ENCODE measurements at regions not wholly inside any gene's neighbourhood (a gene's known extent, or its start where the extent isn't known, plus 50 kb on each side); places are given as distances from the start of the nearest gene placed in this dataset.
A peak's percentile ranks its signal among the peaks of the same experiment; 100 is the strongest.

DNA sequence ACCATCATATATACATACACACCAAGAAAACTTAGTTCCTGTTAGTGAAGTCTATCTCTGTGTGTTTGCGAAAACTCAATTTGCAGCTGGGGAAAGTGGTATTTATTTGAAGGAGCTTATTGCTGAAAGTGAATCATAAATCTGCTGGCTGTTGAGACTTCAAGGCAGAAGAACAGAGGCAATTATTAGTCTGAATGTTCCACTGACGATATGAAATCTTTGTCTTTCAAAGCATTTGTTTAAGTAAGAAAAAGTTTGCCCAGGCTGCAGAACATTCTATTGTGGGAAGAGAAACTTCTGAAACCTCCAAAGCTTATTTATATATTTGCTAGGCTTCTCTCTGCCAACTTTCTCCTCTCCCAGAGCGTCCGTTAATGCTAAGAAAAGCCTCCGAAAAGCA, 255.7 kb upstream of the TMPO start:
- H3K36me3 ChIP-seq, result no peaks in the 10 kb centered on the region
- H3K27me3 ChIP-seq, result no peaks in the 10 kb centered on the region
- H3K9me3 ChIP-seq, result no peaks in the 10 kb centered on the region
- DNase-seq, result no peak
- H3K4me3 ChIP-seq, result no peak overlapping the region

DNA sequence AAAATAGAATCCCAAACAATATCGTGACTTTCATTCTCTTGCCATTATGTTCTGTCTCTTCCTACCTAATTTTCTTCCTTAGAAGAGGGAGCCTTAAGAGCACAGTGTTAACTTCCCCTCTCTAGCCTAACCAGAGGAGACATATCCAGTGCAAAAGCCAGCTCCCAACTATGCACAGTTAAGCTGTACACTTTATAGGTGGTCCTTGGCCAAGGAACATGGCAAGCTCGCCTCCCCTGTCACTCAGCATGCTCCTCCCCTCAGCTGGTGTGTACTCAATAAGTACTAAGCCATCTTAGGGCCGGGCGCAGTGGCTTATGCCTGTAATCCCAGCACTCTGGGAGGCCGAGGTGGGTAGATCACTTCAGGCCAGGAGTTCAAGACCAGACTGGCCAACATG, 255.1 kb upstream of the TMPO start:
- Histone ChIP-seq H3K27me3 (no peaks in the 10 kb centered on the region), H3K4me3 (no peak overlapping the region)
- DNase-seq, result no peak

DNA sequence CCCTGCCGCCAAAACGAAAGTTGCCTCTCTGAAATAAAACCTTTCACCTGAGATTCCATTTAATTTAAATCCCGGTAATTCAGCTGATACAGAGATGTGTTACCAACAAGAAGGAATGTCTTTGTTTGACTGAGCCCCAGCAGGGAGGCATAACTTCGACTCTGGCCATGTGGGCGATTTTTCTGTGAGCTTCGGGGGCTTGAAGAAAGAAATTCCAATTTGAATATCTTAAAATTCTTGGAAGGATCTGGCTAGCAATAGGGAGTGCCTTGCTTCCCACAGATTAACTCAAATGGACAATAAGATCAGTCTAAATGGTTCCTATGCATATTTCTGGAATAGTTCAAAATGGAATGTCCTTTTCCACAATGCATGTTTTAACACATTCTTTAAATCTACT, 252.5 kb upstream of the TMPO start:
- DNase-seq, result no peak
- H3K36me3 ChIP-seq, result no peaks in the 10 kb centered on the region
- no peak overlapping the region for H3K4me3 ChIP-seq

More for the DNA sequence above, 255.1 kb upstream of the TMPO start:
- H3K36me3 ChIP-seq, result no peaks in the 10 kb centered on the region
- H3K9me3 ChIP-seq, result no peaks in the 10 kb centered on the region

DNA sequence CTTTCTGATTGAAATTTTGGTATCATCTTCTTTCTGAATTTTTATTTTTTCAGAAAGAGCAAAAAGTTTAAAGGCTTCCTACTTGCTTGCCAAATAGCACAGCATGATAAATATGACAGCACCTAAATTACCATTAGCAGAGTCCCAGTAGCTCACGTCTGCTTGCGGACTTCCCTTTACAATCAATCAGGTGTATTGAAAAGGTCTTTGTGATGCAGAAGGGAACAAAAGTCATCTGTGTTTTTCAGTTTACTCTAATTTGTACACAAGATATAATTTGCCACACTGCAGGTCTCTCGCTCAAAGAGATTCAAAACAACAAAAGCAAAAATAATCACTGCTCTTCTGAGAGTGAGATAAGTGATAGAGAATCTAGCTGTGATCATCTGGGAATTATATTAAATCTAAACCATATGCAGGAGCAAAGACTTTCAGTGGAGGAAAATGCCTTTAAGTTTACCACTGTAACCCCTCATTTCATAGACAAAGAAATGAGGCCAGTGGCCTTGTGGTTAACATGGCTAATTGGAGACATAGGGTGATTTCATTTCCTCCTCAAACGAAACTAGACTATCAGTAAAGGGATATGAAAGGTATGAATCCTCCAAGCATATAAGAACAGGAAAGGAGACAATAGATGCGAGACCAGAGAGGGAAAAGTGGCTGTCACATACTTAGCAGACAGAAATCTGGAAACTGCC, 240.8 kb upstream of the TMPO start:
- Histone ChIP-seq H3K9me3 (no peaks in the 10 kb centered on the region), H3K4me3 (no peak overlapping the region)
- no peak for DNase-seq

More for the DNA sequence above, 252.5 kb upstream of the TMPO start:
- Histone ChIP-seq H3K27me3 (no peaks in the 10 kb centered on the region; the same call in 1 of the 2 replicates), H3K9me3 (no peaks in the 10 kb centered on the region)

DNA sequence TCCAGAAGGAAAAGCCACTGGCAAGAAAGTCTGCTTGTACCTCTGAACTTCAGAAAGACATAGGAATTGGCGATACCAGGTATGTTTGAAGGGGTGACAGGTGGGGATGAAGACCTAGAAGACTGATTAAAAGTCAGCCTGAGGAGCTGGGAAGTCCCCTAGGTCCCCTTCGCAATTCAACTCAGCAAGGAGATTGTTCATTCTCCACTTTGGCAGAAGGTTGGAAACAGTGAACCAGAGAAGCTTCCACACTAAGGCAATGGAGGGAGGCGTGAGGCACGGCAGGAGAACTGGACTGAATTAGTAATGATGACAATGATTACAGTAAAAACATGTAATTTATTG, 240.3 kb upstream of the TMPO start:
- Histone ChIP-seq H3K36me3 (no peaks in the 10 kb centered on the region), H3K27me3 (no peaks in the 10 kb centered on the region), H3K4me3 (no peak overlapping the region), H3K9me3 (no peaks in the 10 kb centered on the region)
- DNase-seq, result no peak

More for the DNA sequence above, 240.8 kb upstream of the TMPO start:
- no peaks in the 10 kb centered on the region for H3K36me3 ChIP-seq
- H3K27me3 ChIP-seq, result no peaks in the 10 kb centered on the region

DNA sequence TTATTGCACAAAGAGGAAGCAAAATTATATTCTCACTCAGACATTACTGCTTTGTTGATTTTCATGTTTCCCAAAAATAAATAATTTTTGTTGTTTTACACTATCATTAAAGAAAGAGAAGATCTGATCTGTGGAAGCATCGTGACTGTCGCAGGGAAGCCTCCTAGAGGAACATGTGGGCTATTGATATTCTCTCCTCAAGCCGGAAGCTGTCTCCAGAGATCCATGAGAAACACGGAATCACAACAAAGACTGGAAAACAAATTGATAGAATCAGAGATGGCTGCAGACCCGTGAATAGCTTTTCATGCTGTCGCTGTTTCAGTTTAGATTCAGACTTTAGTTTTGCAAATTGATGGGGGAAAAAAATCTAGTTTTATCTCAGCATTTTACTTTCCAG, 235.2 kb upstream of the TMPO start:
- Histone ChIP-seq H3K9me3 (no peaks in the 10 kb centered on the region), H3K36me3 (no peaks in the 10 kb centered on the region), H3K27me3 (no peaks in the 10 kb centered on the region), H3K4me3 (no peak overlapping the region)
- no peak for DNase-seq

DNA sequence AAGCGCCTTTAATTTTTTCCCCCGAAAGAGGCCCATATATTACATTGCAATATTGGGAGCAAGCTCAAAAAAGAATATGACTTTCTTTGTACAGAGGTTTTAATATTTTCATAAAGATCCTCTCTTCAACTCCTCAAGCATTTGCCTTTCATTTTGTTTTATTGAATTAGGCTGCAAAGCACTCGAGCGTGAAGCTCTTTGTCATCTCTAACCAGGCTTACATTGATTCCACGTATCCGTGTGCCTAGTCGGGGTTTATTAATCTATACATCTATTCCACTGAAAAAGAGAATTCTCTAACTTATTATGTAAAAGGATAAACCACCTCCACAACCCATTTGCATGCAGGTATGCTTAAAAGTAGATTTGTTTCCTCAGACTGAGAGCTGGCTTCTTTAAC, 234.8 kb upstream of the TMPO start:
- no peaks in the 10 kb centered on the region for H3K27me3 ChIP-seq
- no peaks in the 10 kb centered on the region for H3K36me3 ChIP-seq
- no peak for DNase-seq
- no peak overlapping the region for H3K4me3 ChIP-seq
- H3K9me3 ChIP-seq, result no peaks in the 10 kb centered on the region

DNA sequence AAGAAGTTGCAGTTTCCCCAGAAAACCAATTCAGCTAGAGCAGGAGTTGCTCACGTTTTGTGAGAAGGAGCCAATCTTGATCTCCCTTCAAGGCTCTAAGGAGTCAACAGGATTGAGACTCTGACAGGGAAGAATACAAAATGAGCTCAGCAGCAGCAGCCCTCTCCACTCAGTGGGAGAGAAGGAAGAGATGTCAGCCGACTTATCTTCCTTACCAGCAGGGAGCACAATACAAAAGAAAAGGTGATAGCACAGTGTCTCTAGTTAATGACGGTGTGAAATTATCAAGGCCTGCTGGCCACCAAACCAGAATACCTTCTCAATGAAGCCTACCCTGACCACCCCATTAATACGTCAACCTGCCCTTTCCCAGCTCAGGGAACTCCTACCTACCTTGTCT, 223.6 kb upstream of the TMPO start:
- Histone ChIP-seq H3K36me3 (no peaks in the 10 kb centered on the region), H3K4me3 (no peak overlapping the region), H3K9me3 (no peaks in the 10 kb centered on the region), H3K27me3 (no peaks in the 10 kb centered on the region; the same call in 1 of the 2 replicates)
- no peak for DNase-seq

DNA sequence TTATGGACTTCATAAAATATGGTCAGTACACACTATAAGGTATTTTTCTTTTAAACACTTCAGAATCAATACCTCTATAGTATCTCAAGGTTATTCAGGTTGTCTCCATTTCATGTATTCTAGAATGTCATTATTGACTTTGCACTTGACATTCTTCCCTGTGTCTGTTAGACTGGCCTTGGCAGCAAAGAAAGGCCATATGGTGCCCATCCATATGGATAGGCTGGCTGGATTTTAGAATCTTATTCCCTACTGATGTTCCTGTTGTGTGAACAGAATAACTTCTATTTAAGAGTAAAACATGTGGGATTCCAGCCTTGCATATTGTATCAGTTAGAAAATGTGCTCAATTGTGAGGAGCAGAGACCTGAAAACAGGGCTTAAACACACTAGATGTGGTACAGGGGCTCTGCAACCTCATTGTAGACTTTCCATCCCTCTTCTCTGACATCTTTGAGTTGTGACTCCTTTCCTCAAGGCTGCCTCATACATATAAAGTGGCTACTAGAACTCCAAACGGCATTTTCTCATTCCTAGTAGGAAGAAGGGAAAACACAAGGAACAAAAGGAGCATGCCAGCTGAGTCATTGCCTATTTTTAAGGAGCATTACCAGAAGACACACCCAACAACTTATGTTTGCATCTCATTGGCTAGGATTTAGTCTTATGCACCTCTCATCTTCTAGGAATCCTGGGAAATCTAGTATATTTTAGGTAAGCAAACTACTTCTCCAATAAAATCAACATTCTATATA, 221.2 kb upstream of the TMPO start:
- Histone ChIP-seq H3K4me3 (no peak overlapping the region), H3K36me3 (no peaks in the 10 kb centered on the region), H3K27me3 (no peaks in the 10 kb centered on the region), H3K9me3 (no peaks in the 10 kb centered on the region)
- DNase-seq, result no peak

DNA sequence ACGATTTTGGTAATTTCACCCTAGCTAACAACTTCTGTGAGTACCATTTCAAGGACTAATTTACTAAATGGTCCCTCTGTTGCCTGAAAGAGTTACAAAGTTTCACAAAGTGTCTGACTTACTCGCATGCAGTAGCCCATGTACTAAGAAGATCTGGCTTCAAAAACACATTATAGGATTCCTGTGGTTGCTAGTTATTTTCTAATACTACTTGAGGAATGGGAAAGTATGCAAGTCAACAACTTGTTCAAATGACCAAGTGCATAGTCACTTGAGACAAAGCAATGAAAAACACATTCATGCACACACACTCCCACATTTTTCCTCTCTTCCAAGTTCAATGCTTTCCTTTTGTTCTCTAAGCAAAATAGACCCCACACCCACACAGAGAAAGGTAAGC, 219.7 kb upstream of the TMPO start:
- no peak for DNase-seq
- no peaks in the 10 kb centered on the region for H3K36me3 ChIP-seq
- H3K4me3 ChIP-seq, result no peak overlapping the region
- no peaks in the 10 kb centered on the region for H3K27me3 ChIP-seq
- H3K9me3 ChIP-seq, result no peaks in the 10 kb centered on the region

DNA sequence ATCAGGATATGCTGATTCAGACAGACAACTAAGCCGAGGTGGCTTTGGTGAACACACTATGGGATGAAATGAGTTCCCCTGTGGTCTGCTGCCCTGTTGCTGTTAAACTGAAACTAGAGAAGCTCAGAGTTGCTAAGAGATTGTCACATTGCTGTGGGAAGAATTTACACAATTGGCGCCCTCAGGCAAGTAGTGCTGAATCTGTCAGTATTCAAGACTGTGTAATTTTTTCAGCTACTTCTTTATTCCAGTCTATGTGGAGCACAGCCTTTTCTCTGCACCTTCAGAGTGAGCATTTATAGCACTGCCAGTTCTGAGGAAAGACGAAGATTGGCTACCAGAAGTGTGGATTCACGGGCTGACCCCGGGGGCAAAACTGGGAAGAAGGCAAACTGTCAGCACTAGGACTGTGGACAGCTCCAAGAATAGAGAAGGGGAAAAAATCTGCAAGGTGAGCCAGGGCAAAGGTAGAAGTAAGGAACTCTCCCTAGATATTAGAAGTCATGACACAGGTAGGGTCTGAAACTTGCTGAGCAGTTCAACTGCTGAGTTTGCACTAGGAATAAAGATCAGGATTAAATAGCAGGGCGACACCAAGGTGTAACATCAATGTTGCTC, 218.8 kb upstream of the TMPO start:
- DNase-seq, result no peak
- H3K9me3 ChIP-seq, result no peaks in the 10 kb centered on the region
- H3K4me3 ChIP-seq, result no peak overlapping the region

DNA sequence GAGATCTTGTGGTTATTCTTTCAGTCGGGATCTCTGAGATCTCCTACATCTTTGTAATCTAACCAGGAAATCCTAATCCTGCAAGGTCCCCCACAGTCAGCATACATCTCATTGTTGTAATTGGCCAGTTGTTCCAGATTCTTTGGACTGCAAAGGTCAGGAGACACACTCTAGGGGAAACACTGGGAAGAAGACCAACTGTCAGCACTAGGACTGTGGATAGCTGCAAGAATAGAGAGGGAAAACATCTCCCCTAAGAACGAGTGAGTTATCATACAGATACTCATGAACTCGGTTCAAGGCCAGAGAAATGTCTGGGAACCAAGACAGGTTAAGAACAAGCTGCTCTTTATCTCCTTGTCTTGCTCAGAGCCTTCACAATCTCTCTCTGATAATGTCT, 217.9 kb upstream of the TMPO start:
- no peak for DNase-seq
- Histone ChIP-seq H3K27me3 (no peaks in the 10 kb centered on the region), H3K9me3 (no peaks in the 10 kb centered on the region), H3K4me3 (no peak overlapping the region), H3K36me3 (no peaks in the 10 kb centered on the region)

More for the DNA sequence above, 218.8 kb upstream of the TMPO start:
- no peaks in the 10 kb centered on the region for H3K36me3 ChIP-seq
- no peaks in the 10 kb centered on the region for H3K27me3 ChIP-seq

DNA sequence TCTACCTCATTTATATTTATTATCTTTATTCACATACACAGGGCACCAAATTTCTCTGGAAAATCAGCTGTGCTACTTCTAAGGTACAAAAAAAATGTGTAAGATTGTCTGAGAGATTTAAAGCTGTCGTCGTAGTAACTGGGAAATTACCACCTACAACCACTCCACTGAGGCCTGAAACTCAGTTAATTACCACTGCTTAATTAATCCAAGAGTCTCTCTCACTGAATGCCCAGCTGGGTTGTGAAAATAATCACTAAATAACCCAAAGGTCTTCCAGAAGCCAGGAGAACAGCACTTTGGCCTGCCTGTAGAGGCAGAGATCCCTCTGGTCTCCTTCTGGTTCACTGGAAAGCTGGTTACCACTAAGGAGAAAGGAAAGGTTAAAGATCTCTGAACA, 207.2 kb upstream of the TMPO start:
- Histone ChIP-seq H3K9me3 (no peaks in the 10 kb centered on the region), H3K4me3 (no peak overlapping the region), H3K27me3 (no peaks in the 10 kb centered on the region), H3K36me3 (no peaks in the 10 kb centered on the region)
- no peak for DNase-seq

DNA sequence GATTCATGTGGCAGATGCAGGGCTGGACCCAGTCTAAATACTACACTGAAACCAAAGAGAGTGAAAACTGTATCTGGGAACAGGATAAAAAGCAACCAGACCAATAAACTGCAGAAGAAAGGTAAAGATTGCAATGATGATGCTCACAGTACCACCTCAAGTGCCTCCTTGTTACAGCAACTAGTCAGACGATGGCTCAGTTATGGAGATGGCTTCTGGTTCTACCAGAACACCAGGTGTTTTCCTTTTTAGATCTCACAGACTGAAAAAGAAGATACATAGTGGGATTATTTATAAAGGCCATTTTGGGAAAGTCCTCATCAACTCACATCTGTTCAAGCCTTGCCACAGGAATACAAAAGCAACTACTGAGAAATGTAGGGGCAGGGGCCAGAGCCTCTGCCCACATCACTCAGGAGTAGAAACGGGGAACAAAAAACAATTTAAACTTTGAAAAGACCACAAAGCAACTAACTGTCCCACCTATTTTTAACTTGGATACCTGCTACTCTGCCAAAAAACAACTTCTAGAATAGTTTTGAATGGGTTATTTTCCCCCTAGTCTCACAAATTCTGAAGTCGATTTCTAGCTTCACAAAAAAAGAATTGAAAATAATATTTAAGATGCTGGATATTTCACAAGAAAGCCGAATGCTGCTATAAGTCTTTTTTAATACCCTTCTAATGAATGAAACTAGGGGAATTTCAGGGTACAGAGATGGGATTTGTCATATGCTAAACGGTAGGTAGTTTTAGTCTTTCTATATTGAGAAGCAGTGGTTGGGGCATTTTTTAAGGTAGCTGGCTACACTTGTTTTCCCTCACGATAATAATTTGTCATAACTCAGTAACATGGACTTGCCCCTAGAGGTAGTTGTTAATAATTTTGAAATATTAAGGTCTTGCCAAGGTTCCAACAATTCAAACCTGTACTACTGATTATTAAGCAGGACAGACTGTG, 197.2 kb upstream of the TMPO start:
- peaks cover 4% of the 10 kb centered on the region for H3K27me3 ChIP-seq
- no peaks in the 10 kb centered on the region for H3K36me3 ChIP-seq
- no peak overlapping the region for H3K4me3 ChIP-seq
- H3K9me3 ChIP-seq, result 0 out of 2 replicates have a peak, but pooled peaks cover 2% of the 10 kb centered on the region
- no peak for DNase-seq

DNA sequence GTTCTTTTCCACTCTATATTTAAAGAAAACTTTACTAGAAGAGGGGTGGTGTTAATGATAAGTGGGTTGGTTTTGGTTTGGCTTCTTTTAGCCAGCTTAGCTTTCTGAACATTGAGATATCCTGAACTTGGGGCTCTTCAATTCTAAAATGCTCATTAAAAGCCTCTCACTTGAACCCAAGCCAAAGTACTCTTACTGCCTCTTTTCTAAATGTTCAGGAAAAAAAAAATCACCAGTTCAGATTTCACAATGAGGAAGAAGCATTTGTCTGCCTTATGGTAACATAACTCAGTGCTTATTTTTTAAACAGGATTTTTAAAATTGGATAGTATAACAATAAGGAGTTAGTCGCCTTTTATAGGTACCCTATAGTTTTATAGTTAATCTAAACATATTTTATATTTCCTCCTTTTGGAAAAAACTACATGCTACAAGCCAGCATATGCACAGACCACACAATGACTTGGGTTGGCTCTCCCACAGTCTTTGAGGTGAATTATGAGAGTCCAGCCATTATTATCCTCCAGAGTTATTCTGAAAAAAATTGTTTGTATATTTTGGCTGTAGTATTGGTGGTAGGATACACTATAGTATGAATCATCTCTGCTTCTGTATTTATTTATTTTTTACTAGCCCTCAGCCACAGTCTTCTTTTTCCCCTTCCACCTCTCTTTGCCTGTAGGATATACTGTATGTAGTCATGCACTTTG, 195.5 kb upstream of the TMPO start:
- peaks cover 4% of the 10 kb centered on the region for H3K27me3 ChIP-seq
- H3K9me3 ChIP-seq, result 0 out of 2 replicates have a peak, but pooled peaks cover 2% of the 10 kb centered on the region
- DNase-seq, result peak; percentile 28
- H3K36me3 ChIP-seq, result no peaks in the 10 kb centered on the region
- no peak overlapping the region for H3K4me3 ChIP-seq

DNA sequence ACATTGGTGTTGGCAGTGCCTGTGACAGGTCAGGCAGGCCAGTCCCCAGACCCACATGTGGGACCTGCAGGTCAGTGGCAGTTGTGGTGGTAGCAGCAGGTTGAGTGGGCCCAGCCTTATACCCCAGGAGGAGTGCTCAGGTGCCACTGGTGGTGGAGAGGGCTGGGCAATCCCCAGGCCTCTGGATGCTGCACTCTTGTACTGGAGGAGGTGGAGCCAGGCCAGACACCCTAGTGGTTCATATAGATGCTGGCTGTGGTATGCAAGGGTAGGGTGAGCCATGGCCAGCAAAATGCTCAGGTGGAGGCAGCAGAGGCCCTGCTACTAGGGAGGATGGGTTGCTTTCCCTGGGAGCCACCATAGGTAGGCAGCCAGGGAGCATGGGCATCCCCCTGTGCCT, 190.4 kb upstream of the TMPO start:
- H3K4me3 ChIP-seq, result no peak overlapping the region
- H3K36me3 ChIP-seq, result no peaks in the 10 kb centered on the region
- H3K9me3 ChIP-seq, result no peaks in the 10 kb centered on the region
- H3K27me3 ChIP-seq, result no peaks in the 10 kb centered on the region; the same call in 1 of the 2 replicates
- DNase-seq, result no peak
